HG03460 (cell line): ENCODE measurements at regions not wholly inside any gene's neighbourhood (a gene's known extent, or its start where the extent isn't known, plus 50 kb on each side); places are given as distances from the start of the nearest gene placed in this dataset.
"Not testable (repeated sequence)": the region's sequence is repeated elsewhere in the genome, so short reads cannot be mapped to it uniquely, and the experiment has no call there.

Experiments used
- ATAC-seq: cut with Tn5 transposase; IDR thresholded peaks from one replicate; pipeline ENCODE4 v1.9.1; 2021; ENCODE audit not compliant: unreplicated experiment

DNA sequence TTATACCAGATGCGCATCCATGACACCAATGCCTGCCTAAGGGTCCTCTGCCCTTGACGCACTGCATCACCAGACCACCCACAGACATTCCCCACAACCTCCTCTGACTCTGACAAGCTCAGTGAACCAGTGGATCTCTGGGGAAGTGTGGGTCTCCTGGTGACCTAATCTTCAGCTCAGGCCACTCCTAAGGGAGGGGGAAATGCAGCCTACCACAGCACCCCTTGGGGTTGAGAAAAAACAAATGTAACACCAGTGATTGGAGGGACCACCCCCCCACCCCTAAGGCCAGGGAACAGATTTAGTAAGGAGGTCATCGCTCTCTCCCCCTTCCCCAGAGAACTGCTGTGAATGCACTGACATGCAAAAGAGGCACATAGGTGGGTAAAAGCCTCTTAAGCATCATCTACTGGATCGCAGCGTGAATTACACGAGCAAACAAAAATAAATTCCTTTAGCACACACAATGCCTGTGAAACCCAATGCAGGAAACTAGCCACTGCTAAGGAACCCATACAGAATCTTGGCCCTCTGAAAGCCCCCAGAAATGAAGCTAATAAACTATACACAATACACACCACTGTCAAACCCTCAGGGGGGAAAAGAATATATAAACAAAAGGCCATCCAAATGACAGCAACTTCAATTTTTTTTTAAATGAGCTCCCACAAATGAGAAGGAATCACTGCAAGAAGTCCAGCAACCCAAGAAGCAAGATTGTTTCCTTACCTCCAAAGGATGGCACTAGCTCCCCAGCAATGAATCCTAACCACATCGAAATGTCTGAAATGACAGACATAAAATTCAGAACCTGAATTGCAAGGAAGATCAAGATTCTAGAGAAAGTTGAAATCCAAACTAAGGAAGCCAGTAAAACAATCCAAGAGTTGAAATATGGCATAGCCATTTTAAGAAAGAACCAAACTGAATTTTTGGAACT lies 513.7 kb upstream of the PTGER4 start:
- ATAC-seq: no peak

- ATAC-seq: no peak
These were observed 514.5 kb upstream of the PTGER4 start for GRCh38 chr5:40165106-40165788.

GRCh38 chr5:40160435-40160834 lies 519.3 kb upstream of the PTGER4 start:
- ATAC-seq: no peak

GRCh38 chr5:40154194-40154593 lies 525.5 kb upstream of the PTGER4 start:
- ATAC-seq: no peak

GRCh38 chr5:40150896-40151295 lies 528.8 kb upstream of the PTGER4 start:
- no peak for ATAC-seq

GRCh38 chr5:40141896-40142295 lies 537.8 kb upstream of the PTGER4 start:
- no peak for ATAC-seq

DNA sequence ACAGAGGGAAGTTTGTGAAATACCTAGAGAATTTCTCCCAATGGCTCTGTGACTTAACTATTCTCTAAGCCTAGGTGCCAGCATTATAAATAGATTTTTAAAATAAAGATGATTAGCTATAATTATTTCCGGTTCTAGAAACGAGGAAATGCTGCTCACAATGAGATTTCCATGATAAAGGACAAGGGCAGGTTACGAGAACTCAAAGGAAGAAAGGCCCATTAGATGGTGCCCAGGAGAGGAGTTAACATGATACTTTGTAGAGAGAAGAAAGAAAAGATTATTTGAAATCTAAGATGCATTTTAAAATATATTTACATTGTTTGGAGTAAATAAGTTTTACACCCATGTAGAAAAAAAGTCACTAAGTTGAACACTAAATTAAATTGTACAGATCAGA lies 538.3 kb upstream of the PTGER4 start:
- ATAC-seq: no peak

DNA sequence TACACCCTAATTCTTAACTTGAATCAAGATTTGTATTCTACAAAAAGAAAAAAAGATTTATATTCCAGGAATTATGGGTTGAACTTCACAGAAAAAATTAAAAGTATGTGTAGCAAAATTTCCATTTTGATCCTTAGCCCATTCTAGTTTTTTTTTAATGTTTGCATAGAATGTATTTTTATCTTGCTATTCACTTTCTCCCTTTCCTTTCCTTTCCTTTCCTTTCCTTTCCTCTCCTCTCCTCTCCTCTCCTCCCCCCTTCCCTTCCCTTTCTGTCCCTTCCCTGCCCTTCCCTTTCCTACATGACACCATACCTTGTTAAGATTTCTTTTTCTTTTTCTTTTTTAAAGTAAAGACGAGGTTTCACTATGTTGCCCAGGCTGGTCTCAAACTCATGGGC lies 542.5 kb upstream of the PTGER4 start:
- ATAC-seq: no peak

- no peak for ATAC-seq
These were observed 544.7 kb upstream of the PTGER4 start for GRCh38 chr5:40134883-40135520.

- ATAC-seq: no peak
These were observed 555.3 kb upstream of the PTGER4 start for GRCh38 chr5:40124367-40124766.

DNA sequence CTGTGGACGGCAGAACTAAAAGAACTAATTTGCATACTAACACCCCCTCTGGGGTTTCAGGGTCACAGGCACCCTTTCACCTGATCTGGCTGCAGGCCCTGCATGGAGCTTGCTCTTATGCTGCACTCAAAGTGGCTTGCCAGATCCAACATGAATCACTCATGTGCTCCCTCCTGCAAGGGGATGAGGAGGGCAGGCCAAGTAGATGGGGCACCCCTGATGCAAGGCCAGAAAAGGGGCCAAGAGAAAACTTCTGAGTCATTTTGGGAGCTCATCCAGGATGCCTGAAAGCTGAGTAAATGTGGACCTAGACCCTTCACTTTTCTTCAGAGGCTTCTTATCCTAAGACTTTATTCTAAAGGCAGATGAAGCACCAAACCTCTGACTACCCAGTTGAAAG lies 558.5 kb upstream of the PTGER4 start:
- ATAC-seq: no peak

GRCh38 chr5:40112875-40113274 lies 566.8 kb upstream of the PTGER4 start:
- no peak for ATAC-seq

DNA sequence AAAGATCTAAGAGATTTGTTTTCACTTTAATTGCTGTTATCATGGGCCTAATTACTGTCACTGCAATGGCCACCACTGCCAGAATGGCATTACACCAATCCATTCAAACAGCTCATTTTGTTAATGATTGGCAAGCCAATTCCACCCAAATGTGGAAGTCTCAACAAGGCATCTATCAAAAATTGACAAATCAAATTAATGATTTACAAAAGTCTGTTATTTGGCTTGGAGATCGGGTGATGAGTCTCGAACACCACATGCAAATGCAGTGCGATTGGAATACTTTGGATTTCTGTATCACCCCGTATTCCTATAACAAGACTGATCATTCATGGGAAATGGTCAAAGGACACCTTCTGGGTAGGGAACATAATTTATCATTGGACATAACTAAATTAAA lies 568.7 kb upstream of the PTGER4 start:
- not testable (repeated sequence) for ATAC-seq

- ATAC-seq: not testable (repeated sequence)
These were observed 570.8 kb upstream of the PTGER4 start for GRCh38 chr5:40108764-40109390.

GRCh38 chr5:40107786-40108185 lies 571.9 kb upstream of the PTGER4 start:
- ATAC-seq: not testable (repeated sequence)

GRCh38 chr5:40106847-40107246 lies 572.9 kb upstream of the PTGER4 start:
- ATAC-seq: no peak

DNA sequence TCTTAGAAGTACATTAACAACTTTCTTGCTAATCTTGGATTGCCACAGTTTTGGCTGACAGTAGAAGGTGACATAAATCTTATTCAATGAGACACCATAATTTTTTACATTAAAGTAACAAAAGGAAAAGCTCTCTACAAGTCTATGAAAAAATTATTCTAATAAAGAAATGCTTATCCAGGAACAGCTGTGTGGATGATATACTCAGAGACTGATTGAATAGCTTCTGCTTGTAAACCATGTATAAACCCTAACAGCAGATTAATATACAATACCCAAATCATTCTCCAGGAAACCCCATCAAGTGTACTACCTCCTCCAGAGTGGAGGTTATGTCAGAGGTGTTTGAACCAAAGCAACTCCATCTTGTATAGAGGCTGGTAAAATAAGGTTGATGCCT lies 581.4 kb upstream of the PTGER4 start:
- ATAC-seq: no peak

GRCh38 chr5:40093550-40093949 lies 586.2 kb upstream of the PTGER4 start:
- no peak for ATAC-seq

DNA sequence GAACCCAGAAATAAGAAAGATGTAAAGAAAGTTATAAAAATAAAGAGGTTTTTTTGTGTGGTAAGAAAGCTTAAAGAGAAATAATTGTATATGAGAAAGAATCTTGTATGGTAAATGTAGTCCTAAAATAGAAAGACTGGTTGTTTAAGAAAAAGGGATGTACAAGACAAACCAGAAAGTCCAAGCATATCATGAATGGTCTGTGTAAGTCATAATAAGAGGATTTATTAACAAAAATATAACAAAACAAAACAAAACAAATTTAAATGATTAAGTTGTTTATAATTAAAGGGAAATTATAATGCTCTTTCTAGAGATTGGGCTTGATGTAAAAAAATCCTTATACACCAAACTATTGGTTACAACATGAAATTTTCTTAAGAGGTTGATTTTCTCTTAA lies 590.4 kb upstream of the PTGER4 start:
- no peak for ATAC-seq

DNA sequence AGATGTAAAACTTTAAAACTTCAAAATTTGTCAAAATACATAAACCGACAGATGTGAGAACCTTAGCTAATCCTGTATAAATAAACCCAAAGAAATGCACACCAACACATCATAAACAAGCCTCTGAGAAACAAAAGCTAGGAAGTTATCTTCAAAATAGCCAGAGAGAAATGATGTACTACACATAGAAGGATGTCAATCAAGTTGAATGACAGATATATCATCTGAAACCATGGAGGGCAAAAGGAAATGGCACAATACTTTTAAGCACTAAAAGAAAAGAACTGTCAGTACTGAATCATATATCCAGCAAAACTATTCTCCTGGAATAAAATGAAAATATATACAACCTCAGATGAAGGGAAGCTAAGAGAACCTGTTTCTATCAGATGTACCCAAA lies 595.1 kb upstream of the PTGER4 start:
- no peak for ATAC-seq

DNA sequence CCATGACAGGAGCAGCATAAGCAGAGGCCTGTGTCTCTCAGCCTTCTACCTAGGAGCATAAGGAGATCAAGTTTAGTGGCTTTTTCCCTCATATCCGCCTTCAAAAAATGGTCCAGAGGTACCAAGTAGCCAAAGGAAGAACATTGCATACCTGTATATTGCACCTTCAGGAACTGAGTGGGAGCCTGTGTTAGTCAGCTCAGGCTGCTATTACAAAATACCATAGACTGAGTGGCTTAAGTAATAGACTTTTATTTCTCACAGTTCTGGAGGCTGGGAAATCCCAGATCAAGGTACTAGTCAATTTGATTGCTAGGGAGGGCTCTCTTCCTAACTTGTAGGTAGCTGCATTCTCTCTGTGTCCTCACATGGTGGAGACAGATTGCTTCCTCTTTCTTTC lies 597.4 kb upstream of the PTGER4 start:
- ATAC-seq: no peak
